Smooth muscle cell (in vitro differentiated cells): ENCODE measurements at regions not wholly inside any gene's neighbourhood (a gene's known extent, or its start where the extent isn't known, plus 50 kb on each side); places are given as distances from the start of the nearest gene placed in this dataset.

ENCODE experiments used
- DNase-seq: peaks from one replicate; lab custom pipeline; 2025; ENCODE audit not compliant: unreplicated experiment; lab: John Stamatoyannopoulos, UW
- H2AFZ ChIP-seq: fragments of 200-600 bp; sonication (generic); 2 replicates; pipeline ENCODE4 v1.6.0; 2016; ENCODE audit warnings: antibody characterized with exemption, low read depth, mild to moderate bottlenecking
- H3F3A ChIP-seq: fragments of 200-600 bp; sonication (generic); 2 replicates; pipeline ENCODE4 v1.6.0; 2017; ENCODE audit warnings: antibody characterized with exemption, low read depth
- H3K27ac ChIP-seq: fragments of 200-600 bp; sonication (generic); 2 replicates; pipeline ENCODE4 v1.5.1; 2016; ENCODE audit warnings: low read depth, mild to moderate bottlenecking
- H3K27me3 ChIP-seq: fragments of 200-600 bp; sonication (generic); 2 replicates; pipeline ENCODE4 v1.6.1; 2016; ENCODE audit warnings: low read depth, mild to moderate bottlenecking
- H3K36me3 ChIP-seq: fragments of 200-600 bp; sonication (generic); 2 replicates; pipeline ENCODE4 v1.5.1; 2016; ENCODE audit warnings: low read depth
- H3K4me1 ChIP-seq: fragments of 200-600 bp; sonication (generic); 2 replicates; pipeline ENCODE4 v1.5.1; 2016; ENCODE audit warnings: low read depth
- H3K4me2 ChIP-seq: fragments of 200-600 bp; sonication (generic); 2 replicates; pipeline ENCODE4 v1.6.0; 2016; ENCODE audit warnings: mild to moderate bottlenecking
- H3K4me3 ChIP-seq: fragments of 200-600 bp; sonication (generic); 2 replicates; pipeline ENCODE4 v1.5.1; 2016; ENCODE audit warnings: mild to moderate bottlenecking
- H3K79me2 ChIP-seq: fragments of 200-600 bp; sonication (generic); 2 replicates; pipeline ENCODE4 v1.6.0; 2016; ENCODE audit warnings: low read depth, mild to moderate bottlenecking
- H3K9ac ChIP-seq: fragments of 200-600 bp; sonication (generic); 2 replicates; pipeline ENCODE4 v1.6.0; 2016; ENCODE audit warnings: low read depth
- H3K9me3 ChIP-seq: fragments of 200-600 bp; sonication (generic); replicated peaks from 2 replicates; pipeline ENCODE4 v1.5.1; 2016; ENCODE audit warnings: low read depth
- H4K20me1 ChIP-seq: fragments of 200-600 bp; sonication (generic); 2 replicates; pipeline ENCODE4 v1.6.0; 2016; ENCODE audit warnings: low read depth
- CTCF ChIP-seq: fragments of 200-600 bp; sonication (generic); IDR thresholded peaks from 2 replicates; pipeline ENCODE4 v1.5.1; 2017; ENCODE audit warnings: borderline replicate concordance, mild to moderate bottlenecking, antibody characterized with exemption; ENCODE audit not compliant: insufficient read depth, poor library complexity, severe bottlenecking
- WGBS: methylation state at CpG from one replicate; pipeline ENCODE4 v1.1.7; 2016; ENCODE audit warnings: low lambda C conversion rate; 5-methylcytosine and 5-hydroxymethylcytosine counted together

- TF ChIP-seq CTCF: no peak
Observed at GRCh38 chr11:69372589-69373250, 78.8 kb downstream of the MYEOV start.

GRCh38 chr11:69373251-69373635 is 79.3 kb downstream of the MYEOV start:
- Histone ChIP-seq H4K20me1 (no peaks in the 10 kb centered on the region), H3K79me2 (no peaks in the 10 kb centered on the region), H3K27ac (no peak overlapping the region), H3K9ac (no peak overlapping the region), H3K4me3 (no peak overlapping the region), H3F3A (no peaks in the 10 kb centered on the region), H3K36me3 (no peaks in the 10 kb centered on the region), H3K9me3 (no peaks in the 10 kb centered on the region), H3K27me3 (no peaks in the 10 kb centered on the region), H3K4me1 (no peaks in the 10 kb centered on the region), H3K4me2 (no peak overlapping the region), H2AFZ (no peak overlapping the region)
- 92% methylated on average over 2 of the region's 2 CpGs for WGBS
- no peak for DNase-seq
- TF ChIP-seq CTCF: no peak

More at GRCh38 chr11:69372589-69373250, 78.8 kb downstream of the MYEOV start:
- Histone ChIP-seq H3K79me2 (no peaks in the 10 kb centered on the region), H3K27me3 (no peaks in the 10 kb centered on the region), H3K4me2 (no peak overlapping the region), H3K9me3 (no peaks in the 10 kb centered on the region), H3K27ac (no peak overlapping the region), H3K9ac (no peak overlapping the region), H3K36me3 (no peaks in the 10 kb centered on the region), H4K20me1 (no peaks in the 10 kb centered on the region), H3K4me3 (no peak overlapping the region), H2AFZ (no peak overlapping the region), H3F3A (no peaks in the 10 kb centered on the region), H3K4me1 (no peaks in the 10 kb centered on the region)
- 93% methylated on average over 13 of the region's 13 CpGs for WGBS
- DNase-seq: no peak

- no peak overlapping the region for H3K4me2 ChIP-seq
- H2AFZ ChIP-seq: no peak overlapping the region
- H3K4me3 ChIP-seq: no peak overlapping the region
- H4K20me1 ChIP-seq: no peaks in the 10 kb centered on the region
- H3K36me3 ChIP-seq: no peaks in the 10 kb centered on the region
- H3K79me2 ChIP-seq: no peaks in the 10 kb centered on the region
- H3K27me3 ChIP-seq: no peaks in the 10 kb centered on the region
- H3K4me1 ChIP-seq: no peaks in the 10 kb centered on the region
- 73% methylated on average over 22 of the region's 22 CpGs for WGBS
- no peaks in the 10 kb centered on the region for H3F3A ChIP-seq
- TF ChIP-seq CTCF: no peak
- H3K9me3 ChIP-seq: no peaks in the 10 kb centered on the region
- no peak overlapping the region for H3K9ac ChIP-seq
- H3K27ac ChIP-seq: no peak overlapping the region
- DNase-seq: no peak
Observed at GRCh38 chr11:69374110-69374945, 80.4 kb downstream of the MYEOV start.
